Fibroblast of pulmonary artery (primary cell): ENCODE measurements at regions not wholly inside any gene's neighbourhood (a gene's known extent, or its start where the extent isn't known, plus 50 kb on each side); places are given as distances from the start of the nearest gene placed in this dataset.
A peak's percentile ranks its signal among the peaks of the same experiment; 100 is the strongest.

ENCODE experiments used
- DNase-seq: peaks from one replicate; pipeline ENCODE4 v3.0.0-alpha.2; 2010; ENCODE audit warnings: low read depth
- H3K4me3 ChIP-seq: replicated peaks from 2 replicates; pipeline ENCODE4 v1.5.1; 2011; ENCODE audit warnings: low read depth, mild to moderate bottlenecking, control low read depth, low read length, moderate library complexity
- CTCF ChIP-seq: IDR thresholded peaks from 2 replicates; pipeline ENCODE4 v1.5.1; 2011; ENCODE audit warnings: mild to moderate bottlenecking, control low read depth, low read length, inconsistent platforms; ENCODE audit errors: missing control alignments

- no peak for DNase-seq
- TF ChIP-seq CTCF: no peak
- no peak overlapping the region for H3K4me3 ChIP-seq
These were observed 256.4 kb downstream of the TLE3 start for GRCh38 chr15:69841113-69841828.

- no peak for TF ChIP-seq CTCF
- H3K4me3 ChIP-seq: no peak overlapping the region
- no peak for DNase-seq
These were observed 254.9 kb downstream of the TLE3 start for GRCh38 chr15:69842851-69843250.

GRCh38 chr15:69843276-69843899 lies 254.3 kb downstream of the TLE3 start:
- H3K4me3 ChIP-seq: no peak overlapping the region
- TF ChIP-seq CTCF: no peak

GRCh38 chr15:69843900-69844304 lies 253.8 kb downstream of the TLE3 start:
- DNase-seq: no peak
- TF ChIP-seq CTCF: no peak
- no peak overlapping the region for H3K4me3 ChIP-seq

More at GRCh38 chr15:69843276-69843899, 254.3 kb downstream of the TLE3 start:
- no peak for DNase-seq

- no peak overlapping the region for H3K4me3 ChIP-seq
- no peak for TF ChIP-seq CTCF
- DNase-seq: no peak
These were observed 252.6 kb downstream of the TLE3 start for GRCh38 chr15:69845159-69845558.

GRCh38 chr15:69847625-69848024 lies 250.1 kb downstream of the TLE3 start:
- peak; percentile 53 for DNase-seq
- H3K4me3 ChIP-seq: no peak overlapping the region
- TF ChIP-seq CTCF: no peak

- H3K4me3 ChIP-seq: no peak overlapping the region
- DNase-seq: no peak
- TF ChIP-seq CTCF: no peak
These were observed 249.6 kb downstream of the TLE3 start for GRCh38 chr15:69848096-69848495.
